ENCODE measurements at regions not wholly inside any gene's neighbourhood (a gene's known extent, or its start where the extent isn't known, plus 50 kb on each side); places are given as distances from the start of the nearest gene placed in this dataset.

GRCh38 chr4:114423582-114423981, 175.0 kb upstream of the UGT8 start:
- Histone ChIP-seq H2AFZ (ENCODE audit: insufficient read depth, low read depth, low read length, poor library complexity, severe bottlenecking) (no peak overlapping the region), H3K27ac (ENCODE audit: low read length in 2 of 2) (no peak overlapping the region), H3K4me1 (ENCODE audit: control insufficient read depth in 2 of 2, insufficient read depth in 2 of 2, low read length in 2 of 2) (no peaks in the 10 kb centered on the region), H3K4me2 (replicated peaks; ENCODE audit: low read depth, low read length, poor library complexity, severe bottlenecking) (no peak overlapping the region), H3K9ac (ENCODE audit: low read length) (no peak overlapping the region), H3K36me3 (replicated peaks in 1 of 2; ENCODE audit: control extremely low read depth in 1 of 2, control insufficient read depth in 1 of 2, extremely low read depth in 1 of 2, insufficient read depth in 2 of 2, low read length in 1 of 2) (no peaks in the 10 kb centered on the region), H3K79me2 (ENCODE audit: control insufficient read depth, insufficient read depth, low read length) (no peaks in the 10 kb centered on the region), H3K27me3 (replicated peaks in 1 of 4; ENCODE audit: control extremely low read depth in 1 of 4, control insufficient read depth in 3 of 4, insufficient read depth in 4 of 4, low read length in 3 of 4) (no peaks in the 10 kb centered on the region), H3K4me3 (ENCODE audit: control extremely low read depth in 1 of 5, extremely low read depth in 1 of 5, insufficient read depth in 1 of 5, low read depth in 2 of 5, low read length in 4 of 5) (no peak overlapping the region), H3K9me3 (ENCODE audit: control extremely low read depth in 1 of 3, control insufficient read depth in 2 of 3, insufficient read depth in 1 of 3, low read length in 2 of 3) (no peaks in the 10 kb centered on the region), H4K20me1 (ENCODE audit: control insufficient read depth, insufficient read depth, low read length, poor library complexity, severe bottlenecking) (no peaks in the 10 kb centered on the region)
- TF ChIP-seq EZH2 (IDR thresholded peaks at IDR 0.05; ENCODE audit: borderline replicate concordance, insufficient read depth, low read depth, low read length, poor library complexity, severe bottlenecking) (no peak), CTCF (IDR thresholded peaks at IDR 0.05) (no peak)
- ATAC-seq (ENCODE audit: low read depth) (no peak), DNase-seq (no peak)
- POLR2A ChIA-PET = no interaction called here
- no peaks in the 10 kb centered on the region for H3K4me1 Mint-ChIP-seq
- intact Hi-C loops (cut with micrococcal nuclease) = no loop called here
- no peak overlapping the region for H3K4me3 Mint-ChIP-seq
- H3K27ac Mint-ChIP-seq = no peak overlapping the region
- CTCF ChIA-PET = no interaction called here
- no CpG with 5 or more reads among the region's 3 CpGs for WGBS (ENCODE audit: insufficient coverage)
- H3K9me3 Mint-ChIP-seq (ENCODE audit: insufficient read depth) = no peaks in the 10 kb centered on the region
- peaks cover 23% of the 10 kb centered on the region for H3K27me3 Mint-ChIP-seq

GRCh38 chr4:114435116-114435515, 163.5 kb upstream of the UGT8 start:
- Mint-ChIP-seq H3K4me1 (no peaks in the 10 kb centered on the region), H3K9me3 (ENCODE audit: insufficient read depth) (no peaks in the 10 kb centered on the region), H3K27me3 (peaks cover 26% of the 10 kb centered on the region), H3K27ac (no peak overlapping the region), H3K4me3 (no peak overlapping the region)
- ChIA-PET CTCF (no interaction called here), POLR2A (no interaction called here)
- ATAC-seq (ENCODE audit: low read depth) (no peak), DNase-seq (no peak)
- no peak overlapping the region for H3K4me2 ChIP-seq (replicated peaks; ENCODE audit: low read depth, low read length, poor library complexity, severe bottlenecking)
- no peaks in the 10 kb centered on the region for H3K36me3 ChIP-seq (replicated peaks in 1 of 2; ENCODE audit: control extremely low read depth in 1 of 2, control insufficient read depth in 1 of 2, extremely low read depth in 1 of 2, insufficient read depth in 2 of 2, low read length in 1 of 2)
- H4K20me1 ChIP-seq (ENCODE audit: control insufficient read depth, insufficient read depth, low read length, poor library complexity, severe bottlenecking) = no peaks in the 10 kb centered on the region
- H3K9me3 ChIP-seq (ENCODE audit: control extremely low read depth in 1 of 3, control insufficient read depth in 2 of 3, insufficient read depth in 1 of 3, low read length in 2 of 3) = peaks cover 0 to 8% (median 0%) of the 10 kb centered on the region in 3 donors
- H3K27me3 ChIP-seq (replicated peaks in 1 of 4; ENCODE audit: control extremely low read depth in 1 of 4, control insufficient read depth in 3 of 4, insufficient read depth in 4 of 4, low read length in 3 of 4) = no peaks in the 10 kb centered on the region
- H2AFZ ChIP-seq (ENCODE audit: insufficient read depth, low read depth, low read length, poor library complexity, severe bottlenecking) = no peak overlapping the region
- H3K79me2 ChIP-seq (ENCODE audit: control insufficient read depth, insufficient read depth, low read length) = no peaks in the 10 kb centered on the region
- H3K4me3 ChIP-seq (ENCODE audit: control extremely low read depth in 1 of 5, extremely low read depth in 1 of 5, insufficient read depth in 1 of 5, low read depth in 2 of 5, low read length in 4 of 5) = no peak overlapping the region
- no peak overlapping the region for H3K27ac ChIP-seq (ENCODE audit: low read length in 2 of 2)
- intact Hi-C loops (cut with micrococcal nuclease) = no loop called here
- H3K9ac ChIP-seq (ENCODE audit: low read length) = no peak overlapping the region
- no peaks in the 10 kb centered on the region for H3K4me1 ChIP-seq (ENCODE audit: control insufficient read depth in 2 of 2, insufficient read depth in 2 of 2, low read length in 2 of 2)
- 100% methylated on average over 1 of the region's 1 CpG for WGBS (ENCODE audit: insufficient coverage)
- TF ChIP-seq CTCF (IDR thresholded peaks at IDR 0.05) = no peak
- no peak for TF ChIP-seq EZH2 (IDR thresholded peaks at IDR 0.05; ENCODE audit: borderline replicate concordance, insufficient read depth, low read depth, low read length, poor library complexity, severe bottlenecking)
